HL-60/S4 (cell line): ENCODE measurements at regions not wholly inside any gene's neighbourhood (a gene's known extent, or its start where the extent isn't known, plus 50 kb on each side); places are given as distances from the start of the nearest gene placed in this dataset.
"Not testable (repeated sequence)": the region's sequence is repeated elsewhere in the genome, so short reads cannot be mapped to it uniquely, and the experiment has no call there.

Experiments used
- in situ Hi-C: fragments of 300-500 bp; cut with MboI; formaldehyde crosslinking; loops from 2 replicates; pipeline ENCODE4 v1.14.3; 2022; ENCODE audit warnings: low sequenced_read_pairs

GRCh38 chr11:96760306-96760705 lies 370.5 kb downstream of the JRKL start:
- in situ Hi-C loops: no loop called here

- in situ Hi-C loops: no loop called here
Observed at GRCh38 chr11:96760815-96761214, 371.0 kb downstream of the JRKL start.

GRCh38 chr11:96761451-96761850 lies 371.6 kb downstream of the JRKL start:
- in situ Hi-C loops: no loop called here

GRCh38 chr11:96763244-96763643 lies 373.4 kb downstream of the JRKL start:
- in situ Hi-C loops: no loop called here

GRCh38 chr11:96778272-96778671 lies 388.5 kb downstream of the JRKL start:
- in situ Hi-C loops: no loop called here

- in situ Hi-C loops: no loop called here
Observed at GRCh38 chr11:96779030-96779429, 389.2 kb downstream of the JRKL start.

- in situ Hi-C loops: no loop called here
Observed at GRCh38 chr11:96781082-96781481, 391.3 kb downstream of the JRKL start.

- in situ Hi-C loops: no loop called here
Observed at GRCh38 chr11:96782632-96783031, 392.8 kb downstream of the JRKL start.

GRCh38 chr11:96783311-96783710 lies 393.5 kb downstream of the JRKL start:
- in situ Hi-C loops: no loop called here

- in situ Hi-C loops: no loop called here
Observed at GRCh38 chr11:96785073-96785472, 395.3 kb downstream of the JRKL start.

GRCh38 chr11:96794152-96794551 lies 404.3 kb downstream of the JRKL start:
- in situ Hi-C loops: no loop called here

- in situ Hi-C loops: no loop called here
Observed at GRCh38 chr11:96798445-96798844, 408.6 kb downstream of the JRKL start.

GRCh38 chr11:96815236-96815635 lies 425.4 kb downstream of the JRKL start:
- in situ Hi-C loops: no loop called here

GRCh38 chr11:96817482-96818399 lies 427.9 kb downstream of the JRKL start:
- in situ Hi-C loops: no loop called here

GRCh38 chr11:96827164-96827563 lies 437.4 kb downstream of the JRKL start:
- in situ Hi-C loops: no loop called here

GRCh38 chr11:96841792-96842191 lies 452.0 kb downstream of the JRKL start:
- in situ Hi-C loops: no loop called here

GRCh38 chr11:96842731-96843130 lies 452.9 kb downstream of the JRKL start:
- in situ Hi-C loops: no loop called here

- in situ Hi-C loops: no loop called here
Observed at GRCh38 chr11:96854425-96854824, 464.6 kb downstream of the JRKL start.

- in situ Hi-C loops: not testable (repeated sequence)
Observed at GRCh38 chr11:96861722-96862121, 471.9 kb downstream of the JRKL start.

GRCh38 chr11:96863520-96863919 lies 473.7 kb downstream of the JRKL start:
- in situ Hi-C loops: no loop called here

- in situ Hi-C loops: no loop called here
Observed at GRCh38 chr11:96865020-96865419, 475.2 kb downstream of the JRKL start.

GRCh38 chr11:96869207-96869606 lies 479.4 kb downstream of the JRKL start:
- in situ Hi-C loops: no loop called here

GRCh38 chr11:96875712-96876111 lies 485.9 kb downstream of the JRKL start:
- in situ Hi-C loops: no loop called here
